ENCODE measurements at regions not wholly inside any gene's neighbourhood (a gene's known extent, or its start where the extent isn't known, plus 50 kb on each side); places are given as distances from the start of the nearest gene placed in this dataset.

DNA sequence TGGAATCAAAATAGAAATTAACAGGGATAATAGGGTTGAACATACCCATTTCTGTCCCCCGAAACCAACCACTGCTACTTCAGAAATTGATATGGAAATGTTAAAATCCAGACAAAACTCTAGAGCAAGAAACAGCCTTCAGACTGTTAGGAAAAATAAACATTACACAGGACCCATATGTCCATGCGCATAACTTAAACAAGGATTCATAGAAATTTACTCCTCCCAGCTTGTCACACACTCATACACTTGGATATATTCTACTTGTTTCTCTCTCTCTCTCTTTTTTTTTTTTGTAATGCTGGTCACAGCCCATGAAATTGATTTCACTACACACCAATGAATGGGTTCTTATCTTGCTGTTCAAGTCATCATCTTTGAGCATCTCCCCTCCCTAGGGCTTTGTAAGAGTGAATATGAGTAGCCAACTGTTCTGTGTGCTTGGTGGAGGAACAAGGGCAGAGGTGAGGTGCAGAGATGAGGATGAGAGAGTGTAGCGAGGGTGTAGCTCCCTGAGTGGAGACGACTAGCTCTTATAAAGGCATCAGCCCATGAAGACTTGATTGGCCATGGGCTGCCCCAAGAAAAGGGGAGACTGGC lies 61.8 kb upstream of the MLN start:
- no peak for TF ChIP-seq CTCF (IDR thresholded peaks at IDR 0.05)
- Histone ChIP-seq H3K9me3 (no peaks in the 10 kb centered on the region), H3K4me1 (no peaks in the 10 kb centered on the region), H3K27me3 (peaks cover 0 to 46% of the 10 kb centered on the region in 2 donors), H3K27ac (no peak overlapping the region), H3K36me3 (no peaks in the 10 kb centered on the region), H3K4me3 (no peak overlapping the region)
- DNase-seq, result no peak
- intact Hi-C loops (cut with DNase I; ENCODE audit: low total_unique reads), result no loop called here

- no peak for TF ChIP-seq CTCF (IDR thresholded peaks at IDR 0.05)
- intact Hi-C loops (cut with DNase I; ENCODE audit: low total_unique reads), result no loop called here
- DNase-seq, result no peak
Observed at GRCh38 chr6:33863723-33864440, 60.1 kb upstream of the MLN start.

GRCh38 chr6:33863084-33863483 lies 59.3 kb upstream of the MLN start:
- intact Hi-C loops (cut with DNase I; ENCODE audit: low total_unique reads), result no loop called here
- Histone ChIP-seq H3K9me3 (no peaks in the 10 kb centered on the region), H3K4me3 (no peak overlapping the region), H3K4me1 (no peaks in the 10 kb centered on the region), H3K27ac (no peak overlapping the region), H3K27me3 (peaks cover 0 to 47% of the 10 kb centered on the region in 2 donors), H3K36me3 (no peaks in the 10 kb centered on the region)
- TF ChIP-seq CTCF (IDR thresholded peaks at IDR 0.05), result no peak
- no peak for DNase-seq

More at GRCh38 chr6:33863723-33864440, 60.1 kb upstream of the MLN start:
- Histone ChIP-seq H3K4me3 (no peak overlapping the region), H3K9me3 (no peaks in the 10 kb centered on the region), H3K27ac (no peak overlapping the region), H3K4me1 (no peaks in the 10 kb centered on the region), H3K36me3 (no peaks in the 10 kb centered on the region), H3K27me3 (peaks cover 0 to 47% of the 10 kb centered on the region in 2 donors)

- no peak for TF ChIP-seq CTCF (IDR thresholded peaks at IDR 0.05)
- no peak overlapping the region for H3K4me3 ChIP-seq
- intact Hi-C loops (cut with DNase I; ENCODE audit: low total_unique reads), result no loop called here
- H3K9me3 ChIP-seq, result no peaks in the 10 kb centered on the region
- H3K27ac ChIP-seq, result no peak overlapping the region
- H3K27me3 ChIP-seq, result peaks cover 0 to 51% of the 10 kb centered on the region in 2 donors
- no peaks in the 10 kb centered on the region for H3K4me1 ChIP-seq
- no peak for DNase-seq
- no peaks in the 10 kb centered on the region for H3K36me3 ChIP-seq
Observed at GRCh38 chr6:33862536-33862935, 58.7 kb upstream of the MLN start.

- H3K9me3 ChIP-seq, result no peaks in the 10 kb centered on the region
- TF ChIP-seq CTCF (IDR thresholded peaks at IDR 0.05), result no peak
- H3K27ac ChIP-seq, result no peak overlapping the region
- peaks cover 0 to 59% of the 10 kb centered on the region in 2 donors for H3K27me3 ChIP-seq
- H3K4me1 ChIP-seq, result no peaks in the 10 kb centered on the region
- intact Hi-C loops (cut with DNase I; ENCODE audit: low total_unique reads), result no loop called here
- H3K36me3 ChIP-seq, result no peaks in the 10 kb centered on the region
- H3K4me3 ChIP-seq, result no peak overlapping the region
- DNase-seq, result no peak
Observed at GRCh38 chr6:33861722-33862121, 57.9 kb upstream of the MLN start.
